Pancreas (tissue), 10 donors: ENCODE measurements at regions not wholly inside any gene's neighbourhood (a gene's known extent, or its start where the extent isn't known, plus 50 kb on each side); places are given as distances from the start of the nearest gene placed in this dataset.

ENCODE experiments used
- ATAC-seq, 4 donors: fragments of 200-7000 bp; cut with Tn5 transposase; one replicate each; pipeline versions ENCODE4 v1.8.0 to v1.9.1; 2020; ENCODE audit warnings: mild to moderate bottlenecking in 4 of 4, moderate library complexity in 4 of 4
- DNase-seq, 6 donors: peaks; one replicate each; pipeline ENCODE4 v3.0.0-alpha.2; 2020
- FAIRE-seq: peaks from 2 replicates; lab custom pipeline; 2012; peaks lifted over from hg19 to GRCh38; lab: Jason Lieb, UNC
- H3K27ac ChIP-seq, 4 donors: fragments of 200-600 bp; sonication (generic); 1 replicate in 3 of 4; 2 replicates in 1 of 4; pipeline versions ENCODE4 v1.5.0 to v1.8.0; 2020
- H3K27me3 ChIP-seq, 4 donors: fragments of 200-600 bp; one replicate each; pipeline ENCODE4 v1.8.0; 2021
- H3K36me3 ChIP-seq, 3 donors: fragments of 200-600 bp; sonication (generic) in 1 of 3; one replicate each; pipeline versions ENCODE4 v1.5.0 to v1.8.0; 2020 to 2021
- H3K4me1 ChIP-seq, 3 donors: fragments of 200-600 bp; one replicate each; pipeline ENCODE4 v1.8.0; 2021
- H3K4me3 ChIP-seq, 4 donors: fragments of 200-600 bp; sonication (generic) in 2 of 4; one replicate each; pipeline versions ENCODE4 v1.5.0 to v1.8.0; 2020 to 2021
- H3K9me3 ChIP-seq, 4 donors: fragments of 200-600 bp; one replicate each; pipeline ENCODE4 v1.8.0; 2021
- CTCF ChIP-seq, 4 donors: fragments of 200-600 bp; sonication (generic) in 3 of 4; IDR thresholded peaks; one replicate each; pipeline versions ENCODE4 v1.5.0 to v1.8.0; 2021; ENCODE audit warnings: antibody characterized with exemption in 4 of 4
- WGBS, 2 donors: extraction: QIAGEN DNeasy Blood & Tissue Kit; methylation state at CpG; one replicate each; pipeline ENCODE4 v1.1.7; 2013; 5-methylcytosine and 5-hydroxymethylcytosine counted together
- intact Hi-C, 3 donors: fragments of 100-400 bp; cut with DNase I; formaldehyde crosslinking; loops; one replicate each; pipeline versions ENCODE4 v1.11.1 to v1.14.2; 2022
- donor health status: healthy with polysubstance abuse.
- donor health status: DM: no; HTN: no; CAD: no; lungs with moderate emphysema.
- donor health status: DM: no; HTN: no; CAD: no.
- donor health status: control.
- donor health status: control.
- donor health status: Bipolar disorder and iron deficiency.
- donor health status: DM: yes; HTN: yes; CAD: no.
- donor health status: DM: no; HTN: no; CAD: no.
- donor health status: DM: no; HTN: no; CAD: no.
- donor health status: DM: yes; HTN: yes; CAD: no.

GRCh38 chr6:48671505-48671904, 560.5 kb upstream of the PTCHD4 start:
- TF ChIP-seq CTCF (IDR thresholded peaks at IDR 0.05) = no peak
- DNase-seq (no peak), FAIRE-seq (no peak), ATAC-seq (no peak)
- Histone ChIP-seq H3K4me1 (no peaks in the 10 kb centered on the region), H3K4me3 (no peak overlapping the region), H3K27me3 (no peaks in the 10 kb centered on the region), H3K36me3 (no peaks in the 10 kb centered on the region), H3K9me3 (no peaks in the 10 kb centered on the region), H3K27ac (no peak overlapping the region)
- WGBS, 2 donors = 27 to 32% methylated on average over 1 of the region's 1 CpG
- intact Hi-C loops = no loop called here

GRCh38 chr6:48670546-48670945, 559.5 kb upstream of the PTCHD4 start:
- no peak for TF ChIP-seq CTCF (IDR thresholded peaks at IDR 0.05)

GRCh38 chr6:48667797-48668196, 556.8 kb upstream of the PTCHD4 start:
- ATAC-seq (peak in 1 of 4 donors; percentile 23), FAIRE-seq (no peak), DNase-seq (no peak)
- H3K9me3 ChIP-seq = no peaks in the 10 kb centered on the region
- H3K4me1 ChIP-seq = no peaks in the 10 kb centered on the region
- H3K27ac ChIP-seq = no peak overlapping the region
- no peaks in the 10 kb centered on the region for H3K27me3 ChIP-seq
- intact Hi-C loops = no loop called here
- no peak for TF ChIP-seq CTCF (IDR thresholded peaks at IDR 0.05)
- no peaks in the 10 kb centered on the region for H3K36me3 ChIP-seq
- no peak overlapping the region for H3K4me3 ChIP-seq
- WGBS, 2 donors = 29 to 41% methylated on average over 2 of the region's 2 CpGs

More at GRCh38 chr6:48670546-48670945, 559.5 kb upstream of the PTCHD4 start:
- no peaks in the 10 kb centered on the region for H3K36me3 ChIP-seq
- intact Hi-C loops = no loop called here
- DNase-seq (no peak), FAIRE-seq (no peak), ATAC-seq (no peak)
- no peaks in the 10 kb centered on the region for H3K9me3 ChIP-seq
- no peak overlapping the region for H3K4me3 ChIP-seq
- H3K27me3 ChIP-seq = no peaks in the 10 kb centered on the region
- H3K27ac ChIP-seq = no peak overlapping the region
- 59 to 77% methylated on average over 2 of the region's 2 CpGs for WGBS, 2 donors
- no peaks in the 10 kb centered on the region for H3K4me1 ChIP-seq

GRCh38 chr6:48664826-48665225, 553.8 kb upstream of the PTCHD4 start:
- WGBS, 2 donors = 45 to 65% methylated on average over 3 of the region's 3 CpGs
- ATAC-seq = peak in 3 of 4 donors; percentile 34 to 83 (median 35)
- intact Hi-C loops = no loop called here
- no peaks in the 10 kb centered on the region for H3K4me1 ChIP-seq
- TF ChIP-seq CTCF (IDR thresholded peaks at IDR 0.05) = no peak
- DNase-seq = no peak
- FAIRE-seq = no peak
- no peaks in the 10 kb centered on the region for H3K27me3 ChIP-seq
- no peaks in the 10 kb centered on the region for H3K36me3 ChIP-seq
- no peak overlapping the region for H3K4me3 ChIP-seq
- no peak overlapping the region for H3K27ac ChIP-seq
- no peaks in the 10 kb centered on the region for H3K9me3 ChIP-seq

GRCh38 chr6:48658915-48659314, 547.9 kb upstream of the PTCHD4 start:
- whole genome bisulfite sequencing, 2 donors = 11 to 17% methylated on average over 2 of the region's 2 CpGs
- intact Hi-C loops = no loop called here
- TF ChIP-seq CTCF (IDR thresholded peaks at IDR 0.05) = no peak
- no peak for DNase-seq
- Histone ChIP-seq H3K27ac (no peak overlapping the region), H3K4me1 (no peaks in the 10 kb centered on the region), H3K36me3 (no peaks in the 10 kb centered on the region), H3K4me3 (no peak overlapping the region), H3K27me3 (peaks cover 0 to 3% (median 0%) of the 10 kb centered on the region in 4 donors), H3K9me3 (no peaks in the 10 kb centered on the region)
- FAIRE-seq = no peak
- no peak for ATAC-seq
